BE2C (cell line): ENCODE measurements at regions not wholly inside any gene's neighbourhood (a gene's known extent, or its start where the extent isn't known, plus 50 kb on each side); places are given as distances from the start of the nearest gene placed in this dataset.

ENCODE experiments used
- DNase-seq: peaks from one replicate; pipeline ENCODE4 v3.0.0-alpha.2; 2020
- H3K27me3 ChIP-seq: fragments of 250-450 bp; sonication (Bioruptor Pico); 2 replicates; pipeline ENCODE4 v1.5.1; 2020; ENCODE audit warnings: mild to moderate bottlenecking
- H3K36me3 ChIP-seq: fragments of 250-450 bp; sonication (Bioruptor Pico); 2 replicates; pipeline ENCODE4 v1.5.1; 2020; ENCODE audit warnings: mild to moderate bottlenecking
- H3K4me1 ChIP-seq: fragments of 250-450 bp; sonication (Bioruptor Pico); 2 replicates; pipeline ENCODE4 v1.5.1; 2020
- H3K4me3 ChIP-seq: 2 replicates; pipeline ENCODE4 v1.5.1; 2011; ENCODE audit warnings: low read depth, low read length
- H3K9me3 ChIP-seq: fragments of 250-450 bp; sonication (Bioruptor Pico); 2 replicates; pipeline ENCODE4 v1.5.1; 2020
- CTCF ChIP-seq: IDR thresholded peaks from 2 replicates; pipeline ENCODE4 v1.5.1; 2012; ENCODE audit warnings: mild to moderate bottlenecking, low read depth, low read length

GRCh38 chr7:126227055-126227454 lies 1025.7 kb downstream of the GRM8 start:
- H3K36me3 ChIP-seq: no peaks in the 10 kb centered on the region
- no peaks in the 10 kb centered on the region for H3K27me3 ChIP-seq
- no peak for DNase-seq
- H3K4me1 ChIP-seq: peaks cover 5% of the 10 kb centered on the region; the same call in 1 of the 2 replicates
- no peak overlapping the region for H3K4me3 ChIP-seq
- no peaks in the 10 kb centered on the region for H3K9me3 ChIP-seq
- TF ChIP-seq CTCF: no peak

- Histone ChIP-seq H3K36me3 (no peaks in the 10 kb centered on the region), H3K4me3 (no peak overlapping the region), H3K9me3 (no peaks in the 10 kb centered on the region), H3K4me1 (peaks cover 4% of the 10 kb centered on the region; the same call in 1 of the 2 replicates), H3K27me3 (no peaks in the 10 kb centered on the region)
- no peak for TF ChIP-seq CTCF
- no peak for DNase-seq
Measured at GRCh38 chr7:126223729-126224128, 1029.0 kb downstream of the GRM8 start.

- DNase-seq: no peak
- Histone ChIP-seq H3K36me3 (no peaks in the 10 kb centered on the region), H3K4me3 (no peak overlapping the region), H3K9me3 (no peaks in the 10 kb centered on the region), H3K27me3 (no peaks in the 10 kb centered on the region), H3K4me1 (no peaks in the 10 kb centered on the region)
- no peak for TF ChIP-seq CTCF
Measured at GRCh38 chr7:126222782-126223181, 1030.0 kb downstream of the GRM8 start.

- Histone ChIP-seq H3K27me3 (no peaks in the 10 kb centered on the region), H3K4me3 (no peak overlapping the region), H3K36me3 (no peaks in the 10 kb centered on the region), H3K9me3 (no peaks in the 10 kb centered on the region), H3K4me1 (no peaks in the 10 kb centered on the region)
- DNase-seq: no peak
- TF ChIP-seq CTCF: no peak
Measured at GRCh38 chr7:126215785-126216184, 1037.0 kb downstream of the GRM8 start.

GRCh38 chr7:126213876-126214275 lies 1038.9 kb downstream of the GRM8 start:
- H3K4me3 ChIP-seq: no peak overlapping the region
- DNase-seq: no peak
- no peaks in the 10 kb centered on the region for H3K9me3 ChIP-seq
- H3K27me3 ChIP-seq: no peaks in the 10 kb centered on the region
- H3K36me3 ChIP-seq: no peaks in the 10 kb centered on the region
- H3K4me1 ChIP-seq: no peaks in the 10 kb centered on the region
- TF ChIP-seq CTCF: no peak

- Histone ChIP-seq H3K4me3 (no peak overlapping the region), H3K36me3 (no peaks in the 10 kb centered on the region), H3K27me3 (no peaks in the 10 kb centered on the region), H3K4me1 (no peaks in the 10 kb centered on the region), H3K9me3 (no peaks in the 10 kb centered on the region)
- no peak for TF ChIP-seq CTCF
- no peak for DNase-seq
Measured at GRCh38 chr7:126211875-126212274, 1040.9 kb downstream of the GRM8 start.
